LNCAP (cell line): ENCODE measurements at regions not wholly inside any gene's neighbourhood (a gene's known extent, or its start where the extent isn't known, plus 50 kb on each side); places are given as distances from the start of the nearest gene placed in this dataset.
A peak's percentile ranks its signal among the peaks of the same experiment; 100 is the strongest.

Experiments used
- TF ChIP-seq, protein P1 (sequence below): fragments of 450-650 bp; IDR thresholded peaks from 2 replicates; pipeline ENCODE4 v1.5.1; 2017; ENCODE audit warnings: mild to moderate bottlenecking

DNA sequence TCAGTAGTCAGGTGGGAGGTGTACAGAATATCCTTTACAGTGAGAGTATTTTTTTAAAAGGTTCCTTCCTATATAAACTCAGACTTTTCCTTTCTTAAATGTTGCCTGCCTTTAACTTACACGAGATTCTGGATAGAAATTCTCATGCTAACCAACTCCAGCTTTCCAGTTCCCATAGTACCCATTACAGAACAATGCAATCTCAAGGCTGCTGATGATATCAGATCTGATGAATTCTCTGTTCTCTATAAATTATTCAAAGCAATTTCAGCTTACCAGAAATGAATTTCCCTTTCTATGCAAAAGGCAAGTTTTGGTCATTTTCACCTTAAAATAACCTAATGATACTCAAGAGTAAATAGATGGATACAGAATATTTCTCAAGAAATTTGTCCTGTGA, 90.3 kb downstream of the NUDT12 start:
- TF ChIP-seq, protein P1, sequence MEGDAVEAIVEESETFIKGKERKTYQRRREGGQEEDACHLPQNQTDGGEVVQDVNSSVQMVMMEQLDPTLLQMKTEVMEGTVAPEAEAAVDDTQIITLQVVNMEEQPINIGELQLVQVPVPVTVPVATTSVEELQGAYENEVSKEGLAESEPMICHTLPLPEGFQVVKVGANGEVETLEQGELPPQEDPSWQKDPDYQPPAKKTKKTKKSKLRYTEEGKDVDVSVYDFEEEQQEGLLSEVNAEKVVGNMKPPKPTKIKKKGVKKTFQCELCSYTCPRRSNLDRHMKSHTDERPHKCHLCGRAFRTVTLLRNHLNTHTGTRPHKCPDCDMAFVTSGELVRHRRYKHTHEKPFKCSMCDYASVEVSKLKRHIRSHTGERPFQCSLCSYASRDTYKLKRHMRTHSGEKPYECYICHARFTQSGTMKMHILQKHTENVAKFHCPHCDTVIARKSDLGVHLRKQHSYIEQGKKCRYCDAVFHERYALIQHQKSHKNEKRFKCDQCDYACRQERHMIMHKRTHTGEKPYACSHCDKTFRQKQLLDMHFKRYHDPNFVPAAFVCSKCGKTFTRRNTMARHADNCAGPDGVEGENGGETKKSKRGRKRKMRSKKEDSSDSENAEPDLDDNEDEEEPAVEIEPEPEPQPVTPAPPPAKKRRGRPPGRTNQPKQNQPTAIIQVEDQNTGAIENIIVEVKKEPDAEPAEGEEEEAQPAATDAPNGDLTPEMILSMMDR: no peak

DNA sequence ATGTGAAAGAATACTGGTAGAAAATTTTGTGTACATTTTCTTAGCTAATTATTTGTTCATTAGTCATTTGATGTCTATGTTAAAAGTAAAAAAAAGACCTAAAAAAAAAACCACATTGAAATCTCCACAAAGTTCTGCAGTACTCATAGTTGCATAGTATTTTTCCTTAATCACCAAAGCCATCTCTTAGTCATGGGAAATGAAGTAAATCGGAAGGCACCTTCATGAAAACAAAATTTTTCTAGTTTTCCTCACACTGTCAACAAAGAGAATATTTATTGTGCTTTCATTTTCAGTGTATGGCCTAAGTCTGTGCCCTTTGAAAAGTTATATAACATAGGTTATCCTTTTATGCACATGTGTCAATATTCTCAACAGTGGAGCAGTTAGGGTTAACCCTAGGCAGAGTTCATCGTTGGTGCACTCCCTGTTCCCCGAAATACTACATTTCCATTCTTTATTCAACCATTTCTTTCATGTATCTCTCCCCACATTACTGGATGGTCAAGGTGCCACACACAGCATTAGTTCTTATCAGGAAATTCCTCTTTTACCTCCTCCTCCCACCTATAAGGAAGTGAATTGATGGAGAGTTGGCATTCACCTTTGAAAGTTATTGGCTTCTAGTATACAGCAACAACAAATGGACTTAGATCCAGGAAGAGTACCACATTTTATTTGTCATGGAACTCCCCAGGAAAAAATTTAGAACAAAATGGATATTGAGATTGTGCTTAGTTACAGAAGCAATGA, 93.1 kb downstream of the NUDT12 start:
- TF ChIP-seq, protein P1: no peak

DNA sequence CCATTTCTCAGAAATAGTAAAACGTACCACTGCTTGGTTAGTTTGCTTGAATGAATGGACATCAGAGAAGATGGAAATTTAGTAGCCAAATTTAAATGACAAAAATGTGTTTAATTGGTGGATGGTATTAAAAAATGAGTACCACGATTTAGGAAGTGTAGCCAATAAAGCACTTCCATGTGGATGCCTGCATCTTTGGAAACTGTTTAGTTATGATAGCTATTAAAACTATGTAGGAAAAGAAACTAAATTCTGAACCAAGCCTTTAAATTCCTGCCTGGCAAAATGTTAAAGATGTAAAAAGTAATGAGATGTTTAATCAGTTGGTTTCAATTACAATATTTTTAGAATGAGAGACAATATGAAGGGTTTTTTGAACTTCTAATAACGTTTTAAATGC, 94.8 kb downstream of the NUDT12 start:
- TF ChIP-seq, protein P1: no peak

DNA sequence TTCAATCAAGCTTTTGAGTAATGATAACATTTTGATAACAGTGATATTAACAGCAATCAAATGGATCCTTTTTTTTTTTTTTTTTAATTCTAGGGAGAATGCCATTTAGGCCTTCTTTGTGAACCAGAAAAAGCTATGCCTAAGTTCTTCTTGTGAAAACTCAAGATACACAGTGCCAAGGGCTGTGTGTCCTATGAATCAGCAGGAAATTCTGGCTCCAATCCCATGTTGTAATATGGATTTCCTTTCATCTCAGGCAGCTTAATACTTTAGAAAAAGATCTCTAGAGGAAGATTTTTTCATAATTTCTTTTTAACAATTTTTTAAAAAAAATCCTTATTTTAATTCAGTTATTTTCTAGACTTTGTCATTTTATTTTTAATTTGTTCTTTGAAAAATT, 96.1 kb downstream of the NUDT12 start:
- TF ChIP-seq, protein P1: no peak

DNA sequence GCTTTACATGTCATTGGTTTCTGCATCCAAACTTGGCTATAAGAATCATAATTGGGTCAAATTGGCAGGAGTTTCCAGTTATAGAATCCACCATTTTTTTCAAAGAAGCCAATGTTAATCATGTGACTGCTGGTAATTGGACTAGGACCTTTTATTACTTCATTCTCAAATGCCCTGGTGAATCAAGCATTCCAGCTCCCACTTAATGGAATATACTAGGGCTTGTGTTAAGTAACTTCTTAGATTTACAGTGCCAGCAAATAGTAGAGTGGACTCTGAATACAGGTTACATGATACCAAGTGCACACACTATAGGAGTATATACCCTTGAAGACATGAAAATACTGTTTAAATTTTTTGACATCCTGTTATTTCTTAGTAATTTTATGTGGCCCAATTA, 96.7 kb downstream of the NUDT12 start:
- TF ChIP-seq, protein P1: no peak

DNA sequence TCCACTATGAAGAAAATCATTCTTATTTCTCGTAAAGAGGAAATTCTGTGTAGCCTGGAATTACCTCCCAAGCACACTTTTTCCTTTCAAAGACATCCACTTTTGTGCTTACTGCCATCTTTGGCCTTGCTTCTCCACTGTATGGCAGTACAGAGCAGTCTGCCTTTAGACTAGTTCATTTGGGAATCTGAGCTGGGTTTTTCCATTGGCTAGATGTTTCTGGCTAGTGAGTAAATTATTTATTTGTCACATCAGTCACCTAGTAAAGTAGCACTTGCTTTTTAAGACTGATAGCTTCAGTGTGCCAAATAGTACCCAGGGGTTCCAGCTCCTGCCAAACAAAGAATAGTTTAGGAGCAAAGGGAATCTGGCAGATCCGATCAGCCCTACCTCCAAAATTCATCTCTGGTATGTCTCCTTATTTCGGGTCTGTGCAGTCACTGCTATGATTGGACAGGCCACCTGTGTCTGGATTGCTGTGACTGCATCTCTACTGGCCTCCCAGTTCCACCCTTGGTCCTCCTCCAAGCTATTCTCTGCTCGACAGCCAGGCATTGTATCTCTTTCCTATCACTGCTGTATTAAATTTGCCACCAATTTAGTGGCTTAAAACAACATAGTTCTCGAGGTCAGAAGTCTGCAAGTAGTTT, 97.6 kb downstream of the NUDT12 start:
- TF ChIP-seq, protein P1: peak; percentile 27; the same call in 1 of the 2 replicates

DNA sequence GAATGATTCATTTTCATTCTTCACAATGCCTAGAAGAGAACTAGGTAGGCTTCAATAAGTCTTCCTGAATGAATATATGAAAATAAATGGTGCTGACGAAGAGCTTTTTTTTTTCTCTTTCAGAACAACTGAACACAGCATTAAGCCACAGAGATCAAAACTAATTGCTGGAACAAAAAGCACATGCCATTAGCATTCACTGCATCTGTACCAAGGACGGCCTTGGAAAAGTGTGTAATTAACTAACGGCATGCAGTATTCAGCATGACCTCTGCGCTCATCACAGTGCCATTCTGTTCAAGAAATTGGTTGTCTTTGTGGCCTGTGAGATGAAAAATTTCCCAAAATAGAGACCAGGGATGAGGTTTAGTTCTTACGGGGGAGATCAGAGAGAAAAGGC, 99.3 kb downstream of the NUDT12 start:
- TF ChIP-seq, protein P1: no peak
